Ishikawa (cell line): ENCODE measurements at regions not wholly inside any gene's neighbourhood (a gene's known extent, or its start where the extent isn't known, plus 50 kb on each side); places are given as distances from the start of the nearest gene placed in this dataset.

ENCODE experiments used
- CEBPB ChIP-seq: IDR thresholded peaks from 2 replicates; pipeline ENCODE4 v1.6.1; 2012
- CREB1 ChIP-seq: IDR thresholded peaks from 2 replicates; pipeline ENCODE4 v1.6.1; 2012; ENCODE audit warnings: low read depth
- EP300 ChIP-seq: IDR thresholded peaks from 2 replicates; pipeline ENCODE4 v1.6.1; 2012; ENCODE audit warnings: borderline replicate concordance
- FOXM1 ChIP-seq: IDR thresholded peaks from 2 replicates; pipeline ENCODE4 v1.6.1; 2012; ENCODE audit warnings: low read depth, borderline replicate concordance
- MAX ChIP-seq: IDR thresholded peaks from 2 replicates; pipeline ENCODE4 v1.6.1; 2012
- NFIC ChIP-seq: IDR thresholded peaks from 2 replicates; pipeline ENCODE4 v1.6.1; 2012
- RAD21 ChIP-seq: IDR thresholded peaks from 2 replicates; pipeline ENCODE4 v1.6.1; 2012; ENCODE audit warnings: low read depth
- TAF1 ChIP-seq: IDR thresholded peaks from 2 replicates; pipeline ENCODE4 v1.6.1; 2012; ENCODE audit warnings: low read depth, mild to moderate bottlenecking
- TCF12 ChIP-seq: IDR thresholded peaks from 2 replicates; pipeline ENCODE4 v1.6.1; 2012; ENCODE audit warnings: low read depth
- YY1 ChIP-seq: IDR thresholded peaks from 2 replicates; pipeline ENCODE4 v1.6.1; 2012; ENCODE audit warnings: low read depth

DNA sequence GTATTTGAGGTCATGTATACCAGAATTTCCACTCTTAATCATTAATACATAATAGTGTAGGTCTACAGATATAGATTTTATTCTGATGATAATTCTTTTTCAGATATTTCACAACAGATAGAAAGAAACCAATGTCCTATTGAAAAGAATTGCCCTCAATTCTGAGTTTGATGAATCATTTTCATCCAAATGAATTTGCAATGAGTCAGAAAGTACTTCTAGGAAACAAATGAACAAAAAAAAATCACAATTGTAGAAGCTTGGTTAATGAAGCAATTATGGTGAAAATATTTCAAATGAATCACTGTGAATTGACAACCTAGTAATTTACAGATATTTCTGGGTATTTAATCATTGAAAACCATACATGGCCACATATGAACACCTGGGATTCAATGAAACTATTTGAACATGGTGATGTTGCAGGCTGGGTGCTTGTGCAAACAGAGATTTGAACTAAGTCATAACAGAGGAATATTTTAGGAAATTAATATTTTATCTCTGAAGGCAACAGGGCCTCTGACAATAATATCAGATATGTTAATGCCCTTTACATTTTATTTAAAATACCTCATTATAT is 360.9 kb downstream of the SLITRK5 start:
- TF ChIP-seq EP300 (peak; percentile 33; the same call in 1 of the 2 replicates), CREB1 (no peak), RAD21 (no peak), MAX (no peak), YY1 (no peak), FOXM1 (no peak), TCF12 (no peak), CEBPB (no peak), NFIC (no peak), TAF1 (no peak)
